A673 (cell line): ENCODE measurements at regions not wholly inside any gene's neighbourhood (a gene's known extent, or its start where the extent isn't known, plus 50 kb on each side); places are given as distances from the start of the nearest gene placed in this dataset.

Source experiments
- BruUV-seq: library from RNA; stranded (reverse); fragments of 400-500 nt; replicated peaks from 2 replicates; lab custom pipeline; 2021; lab: Mats Ljungman, UMichigan
- CTCF ChIA-PET: fragments of 300-600 bp; sonication (Branson Sonifier 250); formaldehyde crosslinking; loops from one replicate; lab custom pipeline; 2022; ENCODE audit warnings: antibody characterized with exemption; lab: Charles Lee
- POLR2A ChIA-PET: fragments of 300-600 bp; sonication (Branson Sonifier 250); formaldehyde crosslinking; loops from one replicate; lab custom pipeline; 2022; ENCODE audit warnings: antibody characterized with exemption; ENCODE audit not compliant: low non-redundant PET; lab: Charles Lee
- DNase-seq: peaks from one replicate; pipeline ENCODE4 v3.0.0-alpha.2; 2015; ENCODE audit warnings: low spot score
- H3K27ac ChIP-seq: fragments of 200-600 bp; sonication (generic); 2 replicates; pipeline ENCODE4 v1.5.1; 2016; ENCODE audit warnings: mixed run types, low read depth, mild to moderate bottlenecking, mixed read lengths, antibody characterized with exemption, low read length; ENCODE audit not compliant: poor library complexity, severe bottlenecking
- H3K27me3 ChIP-seq: fragments of 200-600 bp; sonication (generic); replicated peaks from 2 replicates; pipeline ENCODE4 v1.6.1; 2017; ENCODE audit warnings: mixed run types, low read depth, mild to moderate bottlenecking, mixed read lengths, antibody characterized with exemption, low read length; ENCODE audit not compliant: insufficient read depth, poor library complexity
- H3K36me3 ChIP-seq: fragments of 200-600 bp; sonication (generic); 2 replicates; pipeline ENCODE4 v1.6.1; 2016; ENCODE audit warnings: mixed run types, mild to moderate bottlenecking, mixed read lengths, antibody characterized with exemption, low read length; ENCODE audit not compliant: insufficient read depth, poor library complexity, severe bottlenecking
- H3K4me1 ChIP-seq: fragments of 200-600 bp; sonication (generic); 2 replicates; pipeline ENCODE4 v1.6.1; 2017; ENCODE audit warnings: mixed run types, mild to moderate bottlenecking, mixed read lengths, antibody characterized with exemption, low read length; ENCODE audit not compliant: insufficient read depth, poor library complexity, severe bottlenecking
- H3K4me3 ChIP-seq: fragments of 200-600 bp; sonication (generic); 2 replicates; pipeline ENCODE4 v1.5.1; 2016; ENCODE audit warnings: low read depth, mixed run types, mild to moderate bottlenecking, mixed read lengths, low read length; ENCODE audit not compliant: poor library complexity, severe bottlenecking
- H3K9me3 ChIP-seq: fragments of 200-600 bp; sonication (generic); 2 replicates; pipeline ENCODE4 v1.6.1; 2016; ENCODE audit warnings: mixed run types, low read depth, mild to moderate bottlenecking, mixed read lengths, antibody characterized with exemption, low read length; ENCODE audit not compliant: poor library complexity, severe bottlenecking
- CTCF ChIP-seq: fragments of 300-800, 200-600 bp; sonication (generic); conservative IDR thresholded peaks from 2 replicates; pipeline ENCODE4 v1.5.1; 2017; ENCODE audit warnings: low read depth, mild to moderate bottlenecking, antibody characterized with exemption, low read length, moderate library complexity, mixed read lengths
- EZH2 ChIP-seq: fragments of 200-600 bp; sonication (generic); IDR thresholded peaks from 2 replicates; pipeline ENCODE4 v1.6.1; 2017; ENCODE audit warnings: borderline replicate concordance, low read depth, mild to moderate bottlenecking, mixed read lengths, antibody characterized with exemption, low read length; ENCODE audit not compliant: poor library complexity, severe bottlenecking
- intact Hi-C: fragments of 100-400 bp; cut with micrococcal nuclease; formaldehyde crosslinking; loops from one replicate; pipeline ENCODE4 v1.10.0; 2022; ENCODE audit not compliant: unreplicated experiment

GRCh38 chr7:51457079-51457478 lies 140.5 kb upstream of the COBL start:
- ChIA-PET POLR2A (no interaction called here), CTCF (no interaction called here)
- peaks cover 18% of the 10 kb centered on the region for H3K9me3 ChIP-seq
- H3K27me3 ChIP-seq = no peaks in the 10 kb centered on the region
- no peak overlapping the region for H3K27ac ChIP-seq
- H3K4me1 ChIP-seq = no peaks in the 10 kb centered on the region
- no peak overlapping the region for H3K4me3 ChIP-seq
- BruUV-seq = no TSS peak
- no peaks in the 10 kb centered on the region for H3K36me3 ChIP-seq
- intact Hi-C loops = no loop called here
- no peak for DNase-seq
- TF ChIP-seq CTCF (no peak), EZH2 (no peak)

- Histone ChIP-seq H3K27me3 (no peaks in the 10 kb centered on the region), H3K4me3 (no peak overlapping the region), H3K27ac (no peak overlapping the region), H3K4me1 (no peaks in the 10 kb centered on the region), H3K9me3 (peaks cover 18% of the 10 kb centered on the region), H3K36me3 (no peaks in the 10 kb centered on the region)
- intact Hi-C loops = no loop called here
- BruUV-seq = no TSS peak
- TF ChIP-seq CTCF = no peak
- no peak for TF ChIP-seq EZH2
- CTCF ChIA-PET = no interaction called here
- no peak for DNase-seq
- POLR2A ChIA-PET = no interaction called here
Observed at GRCh38 chr7:51456431-51457060, 139.9 kb upstream of the COBL start.

GRCh38 chr7:51455948-51456347 lies 139.3 kb upstream of the COBL start:
- H3K27me3 ChIP-seq = no peaks in the 10 kb centered on the region
- no TSS peak for BruUV-seq
- peaks cover 23% of the 10 kb centered on the region for H3K9me3 ChIP-seq
- TF ChIP-seq EZH2 (no peak), CTCF (no peak)
- H3K36me3 ChIP-seq = no peaks in the 10 kb centered on the region
- CTCF ChIA-PET = no interaction called here
- no peak for DNase-seq
- H3K27ac ChIP-seq = no peak overlapping the region
- no peaks in the 10 kb centered on the region for H3K4me1 ChIP-seq
- POLR2A ChIA-PET = no interaction called here
- intact Hi-C loops = no loop called here
- H3K4me3 ChIP-seq = no peak overlapping the region
